Endodermal cell (in vitro differentiated cells): ENCODE measurements at regions not wholly inside any gene's neighbourhood (a gene's known extent, or its start where the extent isn't known, plus 50 kb on each side); places are given as distances from the start of the nearest gene placed in this dataset.

Experiments
- DNase-seq: peaks from one replicate; pipeline ENCODE4 v3.0.0-alpha.2; 2017
- H3K27ac ChIP-seq: 2 replicates; pipeline ENCODE4 v1.5.1; 2013; ENCODE audit warnings: mild to moderate bottlenecking, low read depth, low read length, moderate library complexity
- H3K27me3 ChIP-seq: 2 replicates; pipeline ENCODE4 v1.6.1; 2013; ENCODE audit warnings: mild to moderate bottlenecking, low read length, moderate library complexity; ENCODE audit not compliant: insufficient read depth, control insufficient read depth, poor library complexity, severe bottlenecking
- H3K36me3 ChIP-seq: 2 replicates; pipeline ENCODE4 v1.7.0; 2013; ENCODE audit warnings: mild to moderate bottlenecking, low read length, moderate library complexity; ENCODE audit not compliant: control insufficient read depth, insufficient read depth
- H3K4me1 ChIP-seq: one replicate; pipeline ENCODE4 v1.7.0; 2013; ENCODE audit warnings: low read length; ENCODE audit not compliant: control insufficient read depth, insufficient read depth
- H3K4me3 ChIP-seq: 2 replicates; pipeline ENCODE4 v1.5.1; 2013; ENCODE audit warnings: mild to moderate bottlenecking, low read length, moderate library complexity
- H3K9ac ChIP-seq: 2 replicates; pipeline ENCODE4 v1.6.1; 2013; ENCODE audit warnings: mild to moderate bottlenecking, low read length, moderate library complexity; ENCODE audit not compliant: poor library complexity, severe bottlenecking; ENCODE audit errors: extremely low read depth
- H3K9me3 ChIP-seq: 2 replicates; pipeline ENCODE4 v1.6.1; 2013; ENCODE audit warnings: mild to moderate bottlenecking, low read length, moderate library complexity; ENCODE audit not compliant: control insufficient read depth
- H3K27ac Mint-ChIP-seq: 2 replicates; pipeline ENCODE4 v1.8.0; 2020; ENCODE audit warnings: mixed read lengths
- H3K27me3 Mint-ChIP-seq: 2 replicates; pipeline ENCODE4 v1.8.0; 2021; ENCODE audit warnings: mild to moderate bottlenecking, mixed read lengths; ENCODE audit not compliant: insufficient read depth
- H3K36me3 Mint-ChIP-seq: 2 replicates; pipeline ENCODE4 v1.8.0; 2020; ENCODE audit warnings: low read depth, mixed read lengths
- H3K4me1 Mint-ChIP-seq: 2 replicates; pipeline ENCODE4 v1.8.0; 2020; ENCODE audit warnings: mixed read lengths
- H3K4me3 Mint-ChIP-seq: 2 replicates; pipeline ENCODE4 v1.8.0; 2020; ENCODE audit warnings: mild to moderate bottlenecking, moderate library complexity, mixed read lengths
- H3K9me3 Mint-ChIP-seq: 2 replicates; pipeline ENCODE4 v1.8.0; 2020; ENCODE audit warnings: mild to moderate bottlenecking, mixed read lengths
- CTCF ChIP-seq: fragments of 200-600 bp; sonication (generic); conservative IDR thresholded peaks from 2 replicates; pipeline ENCODE4 v1.5.0; 2021; ENCODE audit warnings: antibody characterized with exemption, mild to moderate bottlenecking
- WGBS, 2 experiments: methylation state at CpG; one replicate each; pipeline versions ENCODE4 v1.1.5 to v1.1.7; 2013; ENCODE audit warnings: missing lambda C conversion rate in 2 of 2, mixed read lengths in 1 of 2; ENCODE audit not compliant: insufficient coverage in 1 of 2, insufficient read length in 1 of 2; 5-methylcytosine and 5-hydroxymethylcytosine counted together

- Mint-ChIP-seq H3K27ac (no peak overlapping the region), H3K36me3 (no peaks in the 10 kb centered on the region)
- WGBS, 2 experiments: 86 to 92% methylated on average over 7 of the region's 7 CpGs
Observed at GRCh38 chr11:33438301-33438700, 181.1 kb downstream of the HIPK3 start.

GRCh38 chr11:33437529-33437928 lies 180.3 kb downstream of the HIPK3 start:
- no peaks in the 10 kb centered on the region for H3K4me1 Mint-ChIP-seq
- no peak for TF ChIP-seq CTCF
- Histone ChIP-seq H3K36me3 (no peaks in the 10 kb centered on the region), H3K27ac (no peak overlapping the region), H3K4me1 (no peaks in the 10 kb centered on the region), H3K9ac (no peak overlapping the region), H3K27me3 (no peaks in the 10 kb centered on the region), H3K9me3 (peaks cover 9% of the 10 kb centered on the region), H3K4me3 (no peak overlapping the region)
- H3K9me3 Mint-ChIP-seq: peaks cover 23% of the 10 kb centered on the region
- H3K27ac Mint-ChIP-seq: no peak overlapping the region
- H3K27me3 Mint-ChIP-seq: no peaks in the 10 kb centered on the region
- no peak for DNase-seq
- 86 to 97% methylated on average over 1 of the region's 1 CpG for WGBS, 2 experiments
- H3K4me3 Mint-ChIP-seq: no peak overlapping the region
- no peaks in the 10 kb centered on the region for H3K36me3 Mint-ChIP-seq

More at GRCh38 chr11:33438301-33438700, 181.1 kb downstream of the HIPK3 start:
- no peak overlapping the region for H3K4me3 Mint-ChIP-seq
- Histone ChIP-seq H3K9ac (no peak overlapping the region), H3K4me3 (no peak overlapping the region), H3K36me3 (no peaks in the 10 kb centered on the region), H3K27ac (no peak overlapping the region), H3K9me3 (peaks cover 9% of the 10 kb centered on the region), H3K27me3 (no peaks in the 10 kb centered on the region), H3K4me1 (no peaks in the 10 kb centered on the region)
- no peaks in the 10 kb centered on the region for H3K4me1 Mint-ChIP-seq
- TF ChIP-seq CTCF: no peak
- peaks cover 19% of the 10 kb centered on the region for H3K9me3 Mint-ChIP-seq
- no peaks in the 10 kb centered on the region for H3K27me3 Mint-ChIP-seq
- no peak for DNase-seq

- Mint-ChIP-seq H3K4me1 (no peaks in the 10 kb centered on the region), H3K4me3 (no peak overlapping the region), H3K36me3 (no peaks in the 10 kb centered on the region), H3K27ac (no peak overlapping the region), H3K27me3 (no peaks in the 10 kb centered on the region), H3K9me3 (peaks cover 37% of the 10 kb centered on the region)
- H3K27ac ChIP-seq: no peak overlapping the region
- no peaks in the 10 kb centered on the region for H3K36me3 ChIP-seq
- H3K27me3 ChIP-seq: no peaks in the 10 kb centered on the region
- H3K4me3 ChIP-seq: no peak overlapping the region
- DNase-seq: no peak
- H3K4me1 ChIP-seq: no peaks in the 10 kb centered on the region
- no peak overlapping the region for H3K9ac ChIP-seq
- TF ChIP-seq CTCF: no peak
- peaks cover 9% of the 10 kb centered on the region for H3K9me3 ChIP-seq
Observed at GRCh38 chr11:33435216-33435615, 178.0 kb downstream of the HIPK3 start.
